ENCODE measurements at regions not wholly inside any gene's neighbourhood (a gene's known extent, or its start where the extent isn't known, plus 50 kb on each side); places are given as distances from the start of the nearest gene placed in this dataset.

DNA sequence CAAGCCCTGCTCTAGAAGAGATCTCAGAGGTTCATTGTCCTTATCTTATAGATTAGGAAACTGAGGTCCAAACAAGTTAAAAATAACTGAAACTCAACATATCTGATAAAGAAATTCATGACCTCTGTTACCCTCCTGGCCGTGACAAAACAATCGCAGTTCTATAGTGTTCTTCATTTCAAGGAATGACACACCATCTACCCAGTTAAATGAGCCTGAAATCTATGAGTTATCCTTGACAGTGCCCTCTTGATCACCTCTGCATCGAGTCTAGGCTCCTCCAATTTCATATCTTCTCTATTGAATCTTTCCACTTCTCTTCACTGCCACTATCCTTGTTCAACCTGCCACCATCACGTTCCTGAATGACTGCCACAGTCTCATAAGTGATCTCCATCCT is 325.3 kb upstream of the TEX13C start:
- H3K27me3 ChIP-seq (ENCODE audit: insufficient read depth, low read length), result no peaks in the 10 kb centered on the region
- no peak overlapping the region for H2AFZ ChIP-seq (ENCODE audit: low read length)
- H3K9me3 ChIP-seq (ENCODE audit: low read depth, low read length), result no peaks in the 10 kb centered on the region
- H3K79me2 ChIP-seq (ENCODE audit: insufficient read depth, low read length), result no peaks in the 10 kb centered on the region
- H3K4me3 ChIP-seq (ENCODE audit: insufficient read depth, low read length), result no peak overlapping the region
- no peaks in the 10 kb centered on the region for H3K36me3 ChIP-seq (ENCODE audit: insufficient read depth, low read length)
- no peak overlapping the region for H3K4me2 ChIP-seq (ENCODE audit: insufficient read depth, low read length)
- TF ChIP-seq, protein P1, sequence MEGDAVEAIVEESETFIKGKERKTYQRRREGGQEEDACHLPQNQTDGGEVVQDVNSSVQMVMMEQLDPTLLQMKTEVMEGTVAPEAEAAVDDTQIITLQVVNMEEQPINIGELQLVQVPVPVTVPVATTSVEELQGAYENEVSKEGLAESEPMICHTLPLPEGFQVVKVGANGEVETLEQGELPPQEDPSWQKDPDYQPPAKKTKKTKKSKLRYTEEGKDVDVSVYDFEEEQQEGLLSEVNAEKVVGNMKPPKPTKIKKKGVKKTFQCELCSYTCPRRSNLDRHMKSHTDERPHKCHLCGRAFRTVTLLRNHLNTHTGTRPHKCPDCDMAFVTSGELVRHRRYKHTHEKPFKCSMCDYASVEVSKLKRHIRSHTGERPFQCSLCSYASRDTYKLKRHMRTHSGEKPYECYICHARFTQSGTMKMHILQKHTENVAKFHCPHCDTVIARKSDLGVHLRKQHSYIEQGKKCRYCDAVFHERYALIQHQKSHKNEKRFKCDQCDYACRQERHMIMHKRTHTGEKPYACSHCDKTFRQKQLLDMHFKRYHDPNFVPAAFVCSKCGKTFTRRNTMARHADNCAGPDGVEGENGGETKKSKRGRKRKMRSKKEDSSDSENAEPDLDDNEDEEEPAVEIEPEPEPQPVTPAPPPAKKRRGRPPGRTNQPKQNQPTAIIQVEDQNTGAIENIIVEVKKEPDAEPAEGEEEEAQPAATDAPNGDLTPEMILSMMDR (IDR thresholded peaks at IDR 0.05; ENCODE audit: extremely low read depth, low read depth, low read length), result no peak
- H3K4me1 ChIP-seq (ENCODE audit: insufficient read depth, low read length), result no peaks in the 10 kb centered on the region
- DNase-seq (ENCODE audit: insufficient read length, low spot score, missing footprints), result no peak
- H3K27ac ChIP-seq (ENCODE audit: low read depth, low read length), result no peak overlapping the region
- H4K20me1 ChIP-seq (ENCODE audit: insufficient read depth, low read length), result no peaks in the 10 kb centered on the region

DNA sequence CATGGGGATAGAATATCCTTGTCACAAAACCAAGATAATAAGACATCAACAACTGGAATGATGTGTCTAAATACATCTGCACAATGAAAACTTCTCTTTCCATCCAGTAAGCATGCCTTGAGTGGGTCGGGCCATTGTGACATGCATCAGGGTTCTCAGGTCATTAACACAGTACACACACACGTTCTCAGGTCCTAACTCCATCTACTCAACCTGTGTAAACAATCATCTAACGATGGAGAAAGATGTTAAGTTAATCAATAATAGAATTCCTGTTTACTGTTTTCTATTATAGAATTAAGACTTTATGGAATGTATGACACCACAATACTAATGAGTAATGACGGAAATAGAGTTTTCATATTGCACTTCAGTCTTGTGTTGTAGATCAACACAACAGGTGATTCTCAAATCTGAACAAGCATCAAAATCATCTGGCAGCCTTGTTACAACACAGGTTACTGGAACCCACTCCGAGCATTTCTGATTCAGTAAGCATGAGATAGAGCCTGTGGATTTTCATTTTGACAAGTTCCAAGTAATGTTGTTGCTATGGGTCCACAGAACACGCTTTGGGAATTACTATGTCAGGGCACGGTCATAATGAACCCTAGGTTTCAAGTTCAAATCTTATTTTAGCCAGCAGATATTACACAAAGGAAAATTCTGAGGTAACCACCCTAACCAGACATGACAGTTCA is 315.8 kb upstream of the TEX13C start:
- no peaks in the 10 kb centered on the region for H3K4me1 ChIP-seq (ENCODE audit: insufficient read depth, low read length)
- TF ChIP-seq, protein P1 (IDR thresholded peaks at IDR 0.05; ENCODE audit: extremely low read depth, low read depth, low read length), result no peak
- H3K9me3 ChIP-seq (ENCODE audit: low read depth, low read length), result no peaks in the 10 kb centered on the region

DNA sequence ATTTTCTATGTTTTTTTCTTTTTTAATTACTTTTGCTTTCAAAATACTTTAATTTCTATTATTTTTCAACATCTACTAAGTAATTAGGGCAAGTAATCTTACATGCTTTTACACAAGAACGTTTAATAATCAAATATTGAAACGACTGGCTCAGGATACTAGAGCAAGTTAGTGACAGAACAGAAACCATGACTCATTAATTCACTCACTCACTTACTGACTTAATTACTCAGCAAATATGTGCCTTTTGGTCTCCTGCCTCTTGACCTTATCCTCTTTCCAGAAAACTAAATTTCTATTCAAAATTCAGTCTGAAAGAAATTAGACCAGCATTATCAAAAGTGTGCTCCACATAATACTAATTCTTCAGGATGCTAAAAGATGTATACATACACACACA is 314.9 kb upstream of the TEX13C start:
- no peaks in the 10 kb centered on the region for H3K9me3 ChIP-seq (ENCODE audit: low read depth, low read length)
- no peaks in the 10 kb centered on the region for H3K27me3 ChIP-seq (ENCODE audit: insufficient read depth, low read length)
- no peak for DNase-seq (ENCODE audit: insufficient read length, low spot score, missing footprints)
- H3K79me2 ChIP-seq (ENCODE audit: insufficient read depth, low read length), result no peaks in the 10 kb centered on the region
- no peak overlapping the region for H3K27ac ChIP-seq (ENCODE audit: low read depth, low read length)
- TF ChIP-seq, protein P1 (IDR thresholded peaks at IDR 0.05; ENCODE audit: extremely low read depth, low read depth, low read length), result no peak
- H3K36me3 ChIP-seq (ENCODE audit: insufficient read depth, low read length), result no peaks in the 10 kb centered on the region
- H2AFZ ChIP-seq (ENCODE audit: low read length), result no peak overlapping the region
- no peak overlapping the region for H3K4me2 ChIP-seq (ENCODE audit: insufficient read depth, low read length)
- no peaks in the 10 kb centered on the region for H4K20me1 ChIP-seq (ENCODE audit: insufficient read depth, low read length)
- H3K4me3 ChIP-seq (ENCODE audit: insufficient read depth, low read length), result no peak overlapping the region
- H3K4me1 ChIP-seq (ENCODE audit: insufficient read depth, low read length), result no peaks in the 10 kb centered on the region

More for the DNA sequence above, 315.8 kb upstream of the TEX13C start:
- no peak overlapping the region for H3K27ac ChIP-seq (ENCODE audit: low read depth, low read length)
- H3K36me3 ChIP-seq (ENCODE audit: insufficient read depth, low read length), result no peaks in the 10 kb centered on the region
- H2AFZ ChIP-seq (ENCODE audit: low read length), result no peak overlapping the region
- no peaks in the 10 kb centered on the region for H3K79me2 ChIP-seq (ENCODE audit: insufficient read depth, low read length)
- no peak for DNase-seq (ENCODE audit: insufficient read length, low spot score, missing footprints)
- H4K20me1 ChIP-seq (ENCODE audit: insufficient read depth, low read length), result no peaks in the 10 kb centered on the region
- H3K4me2 ChIP-seq (ENCODE audit: insufficient read depth, low read length), result no peak overlapping the region
- H3K4me3 ChIP-seq (ENCODE audit: insufficient read depth, low read length), result no peak overlapping the region
- H3K27me3 ChIP-seq (ENCODE audit: insufficient read depth, low read length), result no peaks in the 10 kb centered on the region

DNA sequence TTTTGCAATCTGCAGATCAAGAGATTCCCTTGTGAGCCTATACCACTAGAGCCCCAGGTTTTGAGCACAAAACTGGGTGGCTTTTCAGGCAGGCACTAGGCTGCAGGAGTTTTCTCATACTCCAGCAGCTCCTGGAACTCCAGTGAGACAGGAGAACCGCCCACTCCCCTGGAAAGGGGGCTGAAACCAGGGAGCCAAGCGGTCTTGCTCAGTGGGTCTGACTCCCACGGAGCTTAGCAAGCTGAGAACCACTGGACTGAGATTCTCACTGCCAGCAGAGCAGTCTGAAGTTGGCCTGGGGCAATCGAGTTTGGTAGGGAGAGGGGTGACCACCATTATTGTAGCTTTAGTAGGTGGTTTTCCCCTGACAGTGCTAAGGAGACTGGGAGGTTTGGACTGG is 313.8 kb upstream of the TEX13C start:
- Histone ChIP-seq H3K27me3 (ENCODE audit: insufficient read depth, low read length) (no peaks in the 10 kb centered on the region), H3K27ac (ENCODE audit: low read depth, low read length) (no peak overlapping the region), H3K4me3 (ENCODE audit: insufficient read depth, low read length) (no peak overlapping the region), H3K36me3 (ENCODE audit: insufficient read depth, low read length) (no peaks in the 10 kb centered on the region), H3K4me2 (ENCODE audit: insufficient read depth, low read length) (no peak overlapping the region), H3K4me1 (ENCODE audit: insufficient read depth, low read length) (no peaks in the 10 kb centered on the region), H4K20me1 (ENCODE audit: insufficient read depth, low read length) (no peaks in the 10 kb centered on the region), H2AFZ (ENCODE audit: low read length) (no peak overlapping the region), H3K79me2 (ENCODE audit: insufficient read depth, low read length) (no peaks in the 10 kb centered on the region), H3K9me3 (ENCODE audit: low read depth, low read length) (no peaks in the 10 kb centered on the region)
- DNase-seq (ENCODE audit: insufficient read length, low spot score, missing footprints), result no peak
- TF ChIP-seq, protein P1 (IDR thresholded peaks at IDR 0.05; ENCODE audit: extremely low read depth, low read depth, low read length), result no peak

Data from osteoblast (primary cell).